BJ (cell line): ENCODE measurements at regions not wholly inside any gene's neighbourhood (a gene's known extent, or its start where the extent isn't known, plus 50 kb on each side); places are given as distances from the start of the nearest gene placed in this dataset.

Experiments
- CTCF ChIA-PET: fragments of 350-600 bp; formaldehyde crosslinking; extraction: SDS; loops from one replicate; lab custom pipeline; 2021; ENCODE audit warnings: antibody characterized with exemption, inconsistent platforms; lab: Yijun Ruan, JAX
- POLR2A ChIA-PET: fragments of 300-600 bp; sonication (Branson Sonifier 250); formaldehyde crosslinking; extraction: SDS; loops from one replicate; lab custom pipeline; 2021; ENCODE audit warnings: antibody characterized with exemption; lab: Charles Lee
- DNase-seq: peaks from one replicate; pipeline ENCODE4 v3.0.0-alpha.2; 2011; ENCODE audit warnings: low read depth
- H3K27me3 ChIP-seq: 2 replicates; pipeline ENCODE4 v1.6.0; 2011; ENCODE audit warnings: low read length; ENCODE audit not compliant: control insufficient read depth, insufficient read depth
- H3K36me3 ChIP-seq: 2 replicates; pipeline ENCODE4 v1.5.1; 2011; ENCODE audit warnings: low read length; ENCODE audit not compliant: control insufficient read depth, insufficient read depth
- H3K4me3 ChIP-seq: 2 replicates; pipeline ENCODE4 v1.5.1; 2011; ENCODE audit warnings: low read depth, mild to moderate bottlenecking, control low read depth, low read length
- CTCF ChIP-seq: IDR thresholded peaks from 2 replicates; pipeline ENCODE4 v1.5.1; 2011; ENCODE audit warnings: low read depth, mild to moderate bottlenecking, control low read depth, inconsistent platforms, low read length, moderate library complexity; ENCODE audit not compliant: insufficient read depth

- DNase-seq: no peak
- H3K36me3 ChIP-seq: no peaks in the 10 kb centered on the region
- no peak overlapping the region for H3K4me3 ChIP-seq
- no peak for TF ChIP-seq CTCF
- H3K27me3 ChIP-seq: no peaks in the 10 kb centered on the region
- ChIA-PET POLR2A (no interaction called here), CTCF (interaction anchor here (1.1 to 1.7 kb wide), 2 partner anchors 21 to 40 kb away, joined by 4 read pairs; no protein-coding TSS in a partner anchor)
Measured at GRCh38 chr15:100712226-100712625, 109.8 kb downstream of the ASB7 start.

- Histone ChIP-seq H3K27me3 (no peaks in the 10 kb centered on the region), H3K4me3 (no peak overlapping the region), H3K36me3 (no peaks in the 10 kb centered on the region)
- ChIA-PET CTCF (no interaction called here), POLR2A (no interaction called here)
- TF ChIP-seq CTCF: no peak
- DNase-seq: no peak
Measured at GRCh38 chr15:100713163-100713867, 110.9 kb downstream of the ASB7 start.

- no peak overlapping the region for H3K4me3 ChIP-seq
- no peak for DNase-seq
- CTCF ChIA-PET: no interaction called here
- H3K36me3 ChIP-seq: no peaks in the 10 kb centered on the region
- TF ChIP-seq CTCF: no peak
- POLR2A ChIA-PET: no interaction called here
- H3K27me3 ChIP-seq: no peaks in the 10 kb centered on the region
Measured at GRCh38 chr15:100714034-100714748, 111.8 kb downstream of the ASB7 start.

GRCh38 chr15:100714749-100715342, 112.5 kb downstream of the ASB7 start:
- Histone ChIP-seq H3K4me3 (no peak overlapping the region), H3K36me3 (no peaks in the 10 kb centered on the region), H3K27me3 (no peaks in the 10 kb centered on the region)
- ChIA-PET POLR2A (no interaction called here), CTCF (no interaction called here)
- no peak for DNase-seq
- TF ChIP-seq CTCF: no peak

GRCh38 chr15:100715571-100716455, 113.4 kb downstream of the ASB7 start:
- DNase-seq: no peak

More at GRCh38 chr15:100715571-100716455, 113.4 kb downstream of the ASB7 start:
- Histone ChIP-seq H3K27me3 (no peaks in the 10 kb centered on the region), H3K4me3 (no peak overlapping the region), H3K36me3 (no peaks in the 10 kb centered on the region)
- no peak for TF ChIP-seq CTCF
- ChIA-PET CTCF (no interaction called here), POLR2A (no interaction called here)
